K562 (cell line): ENCODE measurements at regions not wholly inside any gene's neighbourhood (a gene's known extent, or its start where the extent isn't known, plus 50 kb on each side); places are given as distances from the start of the nearest gene placed in this dataset.

Source experiments
- ATAC-seq: fragments of 200-7000 bp; cut with Tn5 transposase; 3 replicates; pipeline ENCODE4 v1.9.1; 2020; ENCODE audit warnings: moderate library complexity
- BruUV-seq: library from RNA; stranded (reverse); fragments of 400-500 nt; replicated peaks from 2 replicates; lab custom pipeline; 2021; lab: Mats Ljungman, UMichigan
- CTCF ChIA-PET: fragments of 300-600 bp; formaldehyde crosslinking; extraction: SDS; loops from one replicate; lab custom pipeline; 2021; ENCODE audit warnings: low intra/inter-chr PET ratio; lab: Yijun Ruan, JAX
- POLR2A ChIA-PET: fragments of 300-600, 350-650 bp; sonication (Branson Sonifier 250); formaldehyde crosslinking; extraction: SDS; loops from one replicate; lab custom pipeline; 2021; ENCODE audit warnings: antibody characterized with exemption, inconsistent platforms; lab: Yijun Ruan, JAX
- DNase-seq, 4 experiments: peaks; one replicate each; pipeline versions ENCODE4 v3.0.0 to v3.0.0-alpha.2; 2011 to 2018; ENCODE audit warnings: low spot score in 3 of 4, mixed read lengths in 3 of 4; ENCODE audit errors: extremely low read depth in 1 of 4
- FAIRE-seq: peaks from 2 replicates; lab custom pipeline; 2011; peaks lifted over from hg19 to GRCh38; lab: Jason Lieb, UNC
- H2AFZ ChIP-seq: 2 replicates; pipeline ENCODE4 v1.6.0; 2011; ENCODE audit warnings: low read depth, low read length, control low read depth, inconsistent platforms
- H3K27ac ChIP-seq: fragments of 200-600 bp; 3 replicates; pipeline ENCODE4 v1.8.0; 2011; ENCODE audit warnings: low read depth, mild to moderate bottlenecking, control low read depth, inconsistent platforms, low read length, moderate library complexity, mixed read lengths; ENCODE audit errors: extremely low read depth
- H3K27me3 ChIP-seq, 2 experiments: fragments of 300-600 bp in 1 of 2; 2 replicates in 1 of 2; 3 replicates in 1 of 2; pipeline versions ENCODE4 v1.6.0 to v1.8.0; 2011; ENCODE audit warnings: inconsistent platforms in 2 of 2, low read length in 2 of 2, mild to moderate bottlenecking in 1 of 2, mixed read lengths in 1 of 2, moderate library complexity in 1 of 2; ENCODE audit not compliant: control insufficient read depth in 2 of 2, insufficient read depth in 2 of 2
- H3K36me3 ChIP-seq: fragments of 300-600 bp; 3 replicates; pipeline ENCODE4 v1.8.0; 2011; ENCODE audit warnings: mild to moderate bottlenecking, low read length, inconsistent platforms; ENCODE audit not compliant: control insufficient read depth, insufficient read depth
- H3K4me1 ChIP-seq, 2 experiments: fragments of 200-600 bp in 1 of 2; replicated peaks in 1 of 2; 2 replicates in 1 of 2; 3 replicates in 1 of 2; pipeline versions ENCODE4 v1.5.1 to v1.8.0; 2011; ENCODE audit warnings: inconsistent platforms in 2 of 2, low read length in 2 of 2, mild to moderate bottlenecking in 1 of 2, mixed read lengths in 1 of 2, moderate library complexity in 1 of 2; ENCODE audit not compliant: control insufficient read depth in 2 of 2, insufficient read depth in 2 of 2
- H3K4me2 ChIP-seq: 2 replicates; pipeline ENCODE4 v1.6.1; 2011; ENCODE audit warnings: low read length, control low read depth, inconsistent platforms, mixed read lengths; ENCODE audit not compliant: insufficient read depth
- H3K4me3 ChIP-seq: fragments of 200-600 bp; sonication (generic), shearing (Covaris generic); 2 replicates; pipeline ENCODE4 v1.5.1; 2016; ENCODE audit warnings: control low read depth, inconsistent platforms
- H3K79me2 ChIP-seq: fragments of 200-600 bp; 3 replicates; pipeline ENCODE4 v1.8.0; 2011; ENCODE audit warnings: low read length, inconsistent platforms; ENCODE audit not compliant: control insufficient read depth, insufficient read depth
- H3K9ac ChIP-seq, 2 experiments: 2 replicates each; pipeline versions ENCODE4 v1.6.0 to v1.6.1; 2011; ENCODE audit warnings: low read depth in 2 of 2, low read length in 2 of 2, control low read depth in 1 of 2, inconsistent platforms in 1 of 2, mild to moderate bottlenecking in 1 of 2, mixed read lengths in 1 of 2; ENCODE audit not compliant: insufficient read depth in 1 of 2
- H3K9me1 ChIP-seq: one replicate; pipeline ENCODE4 v1.6.0; 2011; ENCODE audit warnings: inconsistent platforms, mild to moderate bottlenecking, low read length, moderate library complexity; ENCODE audit not compliant: control insufficient read depth, insufficient read depth
- H3K9me3 ChIP-seq: replicated peaks from 2 replicates; pipeline ENCODE4 v1.5.1; 2011; ENCODE audit warnings: low read depth, low read length, inconsistent platforms; ENCODE audit not compliant: control insufficient read depth, insufficient read depth
- H4K20me1 ChIP-seq: replicated peaks from 2 replicates; pipeline ENCODE4 v1.6.1; 2011; ENCODE audit warnings: low read length, inconsistent platforms, mixed read lengths; ENCODE audit not compliant: control insufficient read depth, insufficient read depth
- HBP1 ChIP-seq: fragments of 450-650 bp; formaldehyde crosslinking; IDR thresholded peaks from 2 replicates; pipeline ENCODE4 v1.4.0; 2022; ENCODE audit warnings: missing genetic modification characterization
- PBX2 ChIP-seq, 2 experiments: IDR thresholded peaks in 1 of 2; conservative IDR thresholded peaks in 1 of 2; 2 replicates each; pipeline ENCODE4 v1.6.1; 2016; ENCODE audit warnings: low read depth in 2 of 2, mild to moderate bottlenecking in 1 of 2, missing compliant biosample characterization in 1 of 2, missing genetic modification characterization in 1 of 2, moderate library complexity in 1 of 2
- PCBP1 ChIP-seq: fragments of 200-400 bp; formaldehyde crosslinking; IDR thresholded peaks from 2 replicates; pipeline ENCODE4 v1.6.1; 2018; ENCODE audit warnings: mild to moderate bottlenecking, low read depth, low read length; ENCODE audit not compliant: poor library complexity, severe bottlenecking
- SNAPC5 ChIP-seq: fragments of 250-450 bp; sonication (Bioruptor Pico); IDR thresholded peaks from 2 replicates; pipeline ENCODE4 v1.8.0; 2021; ENCODE audit warnings: moderate library complexity, mild to moderate bottlenecking, inconsistent platforms
- STAT5A ChIP-seq: IDR thresholded peaks from 2 replicates; pipeline ENCODE4 v1.6.1; 2012; ENCODE audit warnings: low read length, inconsistent platforms, borderline replicate concordance
- ZNF77 ChIP-seq: fragments of 250-450 bp; sonication (Bioruptor Pico); IDR thresholded peaks from 2 replicates; pipeline ENCODE4 v1.5.0; 2020
- ZNF79 ChIP-seq: fragments of 250-450 bp; sonication (Bioruptor Pico); IDR thresholded peaks from 2 replicates; pipeline ENCODE4 v1.4.0; 2020; ENCODE audit warnings: low read depth, mild to moderate bottlenecking, moderate library complexity
- WGBS: fragments of 100-300 bp; shearing (Covaris generic); methylation state at CpG from one replicate; pipeline ENCODE4 v1.1.6; 2016; ENCODE audit warnings: low coverage, mixed read lengths; ENCODE audit not compliant: insufficient coverage; ENCODE audit errors: missing lambda C conversion rate; 5-methylcytosine and 5-hydroxymethylcytosine counted together
- in situ Hi-C: fragments of 300-500 bp; cut with MboI; formaldehyde crosslinking; loops from 4 replicates; pipeline ENCODE4 v1.15.0; 2018; ENCODE audit warnings: inconsistent platforms, mixed read lengths
- intact Hi-C: fragments of 100-400 bp; cut with micrococcal nuclease; formaldehyde crosslinking; loops from 2 replicates; pipeline ENCODE4 v1.14.2; 2022

GRCh38 chrX:2608638-2609430 lies 82.3 kb upstream of the CD99 start (continued):
- no peak for TF ChIP-seq SNAPC5 (CRISPR knock-in tag)
- no peak for TF ChIP-seq PCBP1
- TF ChIP-seq STAT5A, result no peak

GRCh38 chrX:2607113-2607512 lies 84.0 kb upstream of the CD99 start:
- in situ Hi-C loops, result loop anchor here (25.0 kb wide), 3 partner anchors 670 to 1145 kb away; partner anchors contain the start of gene ASMTL
- no peaks in the 10 kb centered on the region for H3K27me3 ChIP-seq
- no TSS peak for BruUV-seq
- TF ChIP-seq PBX2 (CRISPR knock-in tag; IDR thresholded peaks at IDR 0.05; ENCODE audit: low read depth), result no peak
- TF ChIP-seq PBX2 (tag; conservative IDR thresholded peaks at IDR 0.05; ENCODE audit: low read depth), result no peak
- no peak for TF ChIP-seq HBP1 (CRISPR knock-in tag)
- no peak for TF ChIP-seq STAT5A
- TF ChIP-seq ZNF77 (CRISPR knock-in tag), result no peak
- TF ChIP-seq ZNF79 (CRISPR knock-in tag), result no peak
- TF ChIP-seq, all 486 proteins: peak for 0
- ChIA-PET POLR2A (no interaction called here), CTCF (no interaction called here)
- H3K4me2 ChIP-seq, result no peak overlapping the region
- no peak for DNase-seq
- no peak for ATAC-seq
- no peak overlapping the region for H3K4me3 ChIP-seq
- intact Hi-C loops, result no loop called here
- H3K36me3 ChIP-seq, result peaks cover 6% of the 10 kb centered on the region; the same call in 1 of the 3 replicates
- H3K9me1 ChIP-seq, result no peaks in the 10 kb centered on the region
- H3K4me1 ChIP-seq, result peaks cover 3 to 19% of the 10 kb centered on the region in 2 experiments; a peak in 3 of 5 replicates
- no peak overlapping the region for H3K27ac ChIP-seq
- H2AFZ ChIP-seq, result no peak overlapping the region
- no peak overlapping the region for H3K9ac ChIP-seq
- no peaks in the 10 kb centered on the region for H4K20me1 ChIP-seq
- FAIRE-seq, result no peak
- no peaks in the 10 kb centered on the region for H3K9me3 ChIP-seq
- H3K79me2 ChIP-seq, result peaks cover 4% of the 10 kb centered on the region; the same call in 2 of the 3 replicates
- WGBS, result 85% methylated on average over 2 of the region's 2 CpGs
